Effector CD8-positive, alpha-beta T cell (primary cell): ENCODE measurements at regions not wholly inside any gene's neighbourhood (a gene's known extent, or its start where the extent isn't known, plus 50 kb on each side); places are given as distances from the start of the nearest gene placed in this dataset.

Source experiments
- DNase-seq: peaks from one replicate; lab custom pipeline; 2025; lab: John Stamatoyannopoulos, UW

- no peak for DNase-seq
These were observed 150.5 kb upstream of the PPP2R2D start for GRCh38 chr10:131750171-131750895.

- no peak for DNase-seq
These were observed 149.6 kb upstream of the PPP2R2D start for GRCh38 chr10:131750973-131751826.

GRCh38 chr10:131751827-131752775 is 148.7 kb upstream of the PPP2R2D start:
- no peak for DNase-seq

GRCh38 chr10:131753336-131753735 is 147.5 kb upstream of the PPP2R2D start:
- no peak for DNase-seq

- no peak for DNase-seq
These were observed 145.6 kb upstream of the PPP2R2D start for GRCh38 chr10:131755200-131755599.

GRCh38 chr10:131757285-131758058 is 143.3 kb upstream of the PPP2R2D start:
- no peak for DNase-seq

GRCh38 chr10:131758062-131758938 is 142.5 kb upstream of the PPP2R2D start:
- no peak for DNase-seq

- no peak for DNase-seq
These were observed 141.9 kb upstream of the PPP2R2D start for GRCh38 chr10:131758939-131759301.

- no peak for DNase-seq
These were observed 141.5 kb upstream of the PPP2R2D start for GRCh38 chr10:131759347-131759746.

GRCh38 chr10:131760416-131761166 is 140.2 kb upstream of the PPP2R2D start:
- no peak for DNase-seq

- no peak for DNase-seq
These were observed 137.8 kb upstream of the PPP2R2D start for GRCh38 chr10:131762789-131763696.

GRCh38 chr10:131764929-131765328 is 135.9 kb upstream of the PPP2R2D start:
- no peak for DNase-seq

- DNase-seq = no peak
These were observed 134.7 kb upstream of the PPP2R2D start for GRCh38 chr10:131766096-131766495.

- no peak for DNase-seq
These were observed 133.1 kb upstream of the PPP2R2D start for GRCh38 chr10:131767716-131768115.

GRCh38 chr10:131769571-131770410 is 131.0 kb upstream of the PPP2R2D start:
- no peak for DNase-seq

GRCh38 chr10:131770946-131771633 is 129.7 kb upstream of the PPP2R2D start:
- DNase-seq = no peak
